Ascending aorta (tissue), 2 donors: ENCODE measurements at regions not wholly inside any gene's neighbourhood (a gene's known extent, or its start where the extent isn't known, plus 50 kb on each side); places are given as distances from the start of the nearest gene placed in this dataset.

Experiments used
- DNase-seq, 2 donors: peaks; one replicate each; pipeline ENCODE4 v3.0.0-alpha.2; 2019; ENCODE audit warnings: low spot score in 2 of 2
- H3K27ac ChIP-seq, 2 donors: fragments of 200-600 bp; sonication (generic); one replicate each; pipeline ENCODE4 v1.5.1; 2016 to 2017; ENCODE audit warnings: mild to moderate bottlenecking in 1 of 2
- H3K27me3 ChIP-seq: fragments of 200-600 bp; sonication (generic); one replicate; pipeline ENCODE4 v1.5.1; 2017
- H3K36me3 ChIP-seq, 2 donors: fragments of 200-600 bp; sonication (generic); one replicate each; pipeline ENCODE4 v1.5.1; 2016
- H3K4me1 ChIP-seq, 2 donors: fragments of 200-600 bp; sonication (generic); one replicate each; pipeline ENCODE4 v1.5.1; 2016 to 2017; ENCODE audit warnings: mild to moderate bottlenecking in 1 of 2
- H3K4me3 ChIP-seq, 2 donors: fragments of 200-600 bp; sonication (generic); one replicate each; pipeline ENCODE4 v1.5.1; 2016 to 2017; ENCODE audit warnings: mild to moderate bottlenecking in 1 of 2
- H3K9me3 ChIP-seq, 2 donors: fragments of 200-600 bp; sonication (generic); one replicate each; pipeline ENCODE4 v1.5.1; 2016
- CTCF ChIP-seq, 3 experiments: fragments of 200-600 bp in 2 of 3; fragments of 450-650 bp in 1 of 3; sonication (generic) in 2 of 3; IDR thresholded peaks; one replicate each; pipeline ENCODE4 v1.5.1; 2016 to 2019; ENCODE audit warnings: antibody characterized with exemption in 3 of 3, mild to moderate bottlenecking in 1 of 3, moderate library complexity in 1 of 3
- intact Hi-C: fragments of 100-400 bp; cut with DNase I; formaldehyde crosslinking; loops from one replicate; pipeline ENCODE4 v1.15.1; 2023

GRCh38 chr1:83781667-83782066, 217.3 kb downstream of the TTLL7 start:
- no peak for TF ChIP-seq CTCF (IDR thresholded peaks at IDR 0.05)
- Histone ChIP-seq H3K4me3 (no peak overlapping the region), H3K9me3 (peaks cover 0 to 2% of the 10 kb centered on the region in 2 donors), H3K27ac (no peak overlapping the region), H3K36me3 (no peaks in the 10 kb centered on the region), H3K4me1 (no peaks in the 10 kb centered on the region), H3K27me3 (no peaks in the 10 kb centered on the region)
- intact Hi-C loops = no loop called here
- DNase-seq = no peak

GRCh38 chr1:83779565-83779964, 219.4 kb downstream of the TTLL7 start:
- Histone ChIP-seq H3K36me3 (no peaks in the 10 kb centered on the region), H3K27me3 (no peaks in the 10 kb centered on the region), H3K9me3 (peaks cover 0 to 2% of the 10 kb centered on the region in 2 donors), H3K4me1 (no peaks in the 10 kb centered on the region), H3K4me3 (no peak overlapping the region), H3K27ac (no peak overlapping the region)
- DNase-seq = no peak
- intact Hi-C loops = no loop called here
- no peak for TF ChIP-seq CTCF (IDR thresholded peaks at IDR 0.05)

- no peak for DNase-seq
- Histone ChIP-seq H3K4me3 (no peak overlapping the region), H3K27ac (no peak overlapping the region), H3K9me3 (no peaks in the 10 kb centered on the region), H3K4me1 (no peaks in the 10 kb centered on the region), H3K27me3 (no peaks in the 10 kb centered on the region), H3K36me3 (no peaks in the 10 kb centered on the region)
- intact Hi-C loops = no loop called here
- no peak for TF ChIP-seq CTCF (IDR thresholded peaks at IDR 0.05)
Measured at GRCh38 chr1:83777758-83778101, 221.2 kb downstream of the TTLL7 start.

- Histone ChIP-seq H3K9me3 (no peaks in the 10 kb centered on the region), H3K36me3 (no peaks in the 10 kb centered on the region), H3K27me3 (no peaks in the 10 kb centered on the region), H3K4me3 (no peak overlapping the region), H3K27ac (no peak overlapping the region), H3K4me1 (no peaks in the 10 kb centered on the region)
- no peak for TF ChIP-seq CTCF (IDR thresholded peaks at IDR 0.05)
- intact Hi-C loops = no loop called here
- DNase-seq = no peak
Measured at GRCh38 chr1:83776913-83777757, 221.8 kb downstream of the TTLL7 start.

- Histone ChIP-seq H3K27ac (no peak overlapping the region), H3K27me3 (no peaks in the 10 kb centered on the region), H3K4me3 (no peak overlapping the region), H3K9me3 (no peaks in the 10 kb centered on the region), H3K36me3 (no peaks in the 10 kb centered on the region), H3K4me1 (no peaks in the 10 kb centered on the region)
- intact Hi-C loops = no loop called here
- TF ChIP-seq CTCF (IDR thresholded peaks at IDR 0.05) = no peak
- no peak for DNase-seq
Measured at GRCh38 chr1:83775977-83776603, 222.8 kb downstream of the TTLL7 start.
